Activated naive CD4-positive, alpha-beta T cell treated with anti-CD3 and anti-CD28 coated beads, Interleukin-2, amount 10 ng/mL, durations not matched to agents 7 days and 5 days (primary cell): ENCODE measurements at regions not wholly inside any gene's neighbourhood (a gene's known extent, or its start where the extent isn't known, plus 50 kb on each side); places are given as distances from the start of the nearest gene placed in this dataset.
A peak's percentile ranks its signal among the peaks of the same experiment; 100 is the strongest.

Experiments
- CTCF ChIA-PET: fragments of 350-600 bp; sonication (Branson Sonifier 250); formaldehyde crosslinking; loops from one replicate; lab custom pipeline; 2021; ENCODE audit warnings: antibody characterized with exemption; lab: Charles Lee
- DNase-seq: peaks from one replicate; pipeline ENCODE4 v3.0.0-alpha.2; 2020
- H3K27ac Mint-ChIP-seq: one replicate; pipeline ENCODE4 v1.8.0; 2021; ENCODE audit warnings: mild to moderate bottlenecking, moderate library complexity, mixed read lengths
- H3K27me3 Mint-ChIP-seq: one replicate; pipeline ENCODE4 v1.8.0; 2021; ENCODE audit warnings: mild to moderate bottlenecking, mixed read lengths
- H3K36me3 Mint-ChIP-seq: one replicate; pipeline ENCODE4 v1.8.0; 2021; ENCODE audit warnings: mixed read lengths
- H3K4me1 Mint-ChIP-seq: one replicate; pipeline ENCODE4 v1.8.0; 2021; ENCODE audit warnings: mixed read lengths
- H3K4me3 Mint-ChIP-seq: one replicate; pipeline ENCODE4 v1.8.0; 2021; ENCODE audit warnings: mild to moderate bottlenecking, moderate library complexity, mixed read lengths
- H3K9me3 Mint-ChIP-seq: one replicate; pipeline ENCODE4 v1.8.0; 2021; ENCODE audit warnings: mixed read lengths

GRCh38 chr1:29958271-29958670 lies 721.9 kb downstream of the PTPRU start:
- Mint-ChIP-seq H3K9me3 (no peaks in the 10 kb centered on the region), H3K27ac (no peak overlapping the region), H3K4me1 (no peaks in the 10 kb centered on the region), H3K36me3 (no peaks in the 10 kb centered on the region), H3K27me3 (no peaks in the 10 kb centered on the region), H3K4me3 (no peak overlapping the region)
- CTCF ChIA-PET, result no interaction called here
- no peak for DNase-seq

GRCh38 chr1:29956349-29957030 lies 720.2 kb downstream of the PTPRU start:
- Mint-ChIP-seq H3K27ac (no peak overlapping the region), H3K4me3 (no peak overlapping the region), H3K9me3 (no peaks in the 10 kb centered on the region), H3K4me1 (no peaks in the 10 kb centered on the region), H3K27me3 (no peaks in the 10 kb centered on the region), H3K36me3 (no peaks in the 10 kb centered on the region)
- CTCF ChIA-PET, result no interaction called here
- no peak for DNase-seq

GRCh38 chr1:29954591-29954990 lies 718.3 kb downstream of the PTPRU start:
- Mint-ChIP-seq H3K9me3 (no peaks in the 10 kb centered on the region), H3K27ac (no peak overlapping the region), H3K36me3 (no peaks in the 10 kb centered on the region), H3K27me3 (no peaks in the 10 kb centered on the region), H3K4me1 (no peaks in the 10 kb centered on the region), H3K4me3 (no peak overlapping the region)
- CTCF ChIA-PET, result no interaction called here
- no peak for DNase-seq

GRCh38 chr1:29953961-29954360 lies 717.6 kb downstream of the PTPRU start:
- H3K27ac Mint-ChIP-seq, result no peak overlapping the region

GRCh38 chr1:29949676-29950075 lies 713.4 kb downstream of the PTPRU start:
- DNase-seq, result no peak
- Mint-ChIP-seq H3K27me3 (peaks cover 12% of the 10 kb centered on the region), H3K4me3 (no peak overlapping the region), H3K4me1 (no peaks in the 10 kb centered on the region), H3K9me3 (no peaks in the 10 kb centered on the region), H3K36me3 (no peaks in the 10 kb centered on the region), H3K27ac (no peak overlapping the region)
- CTCF ChIA-PET, result no interaction called here

More at GRCh38 chr1:29953961-29954360, 717.6 kb downstream of the PTPRU start:
- H3K4me3 Mint-ChIP-seq, result no peak overlapping the region
- no peak for DNase-seq
- CTCF ChIA-PET, result no interaction called here
- no peaks in the 10 kb centered on the region for H3K27me3 Mint-ChIP-seq
- no peaks in the 10 kb centered on the region for H3K4me1 Mint-ChIP-seq
- no peaks in the 10 kb centered on the region for H3K36me3 Mint-ChIP-seq
- H3K9me3 Mint-ChIP-seq, result no peaks in the 10 kb centered on the region

GRCh38 chr1:29948581-29948980 lies 712.3 kb downstream of the PTPRU start:
- peaks cover 12% of the 10 kb centered on the region for H3K27me3 Mint-ChIP-seq
- DNase-seq, result no peak
- no peaks in the 10 kb centered on the region for H3K9me3 Mint-ChIP-seq
- no peaks in the 10 kb centered on the region for H3K36me3 Mint-ChIP-seq
- CTCF ChIA-PET, result no interaction called here
- H3K27ac Mint-ChIP-seq, result no peak overlapping the region
- H3K4me3 Mint-ChIP-seq, result no peak overlapping the region
- H3K4me1 Mint-ChIP-seq, result no peaks in the 10 kb centered on the region

- DNase-seq, result no peak
- Mint-ChIP-seq H3K9me3 (no peaks in the 10 kb centered on the region), H3K4me3 (no peak overlapping the region), H3K36me3 (no peaks in the 10 kb centered on the region), H3K4me1 (no peaks in the 10 kb centered on the region), H3K27ac (peak overlapping the region; percentile 33), H3K27me3 (peaks cover 12% of the 10 kb centered on the region)
- CTCF ChIA-PET, result no interaction called here
Measured at GRCh38 chr1:29946057-29946456, 709.7 kb downstream of the PTPRU start.

GRCh38 chr1:29945426-29945825 lies 709.1 kb downstream of the PTPRU start:
- Mint-ChIP-seq H3K4me3 (no peak overlapping the region), H3K36me3 (no peaks in the 10 kb centered on the region), H3K9me3 (no peaks in the 10 kb centered on the region), H3K27ac (no peak overlapping the region), H3K4me1 (no peaks in the 10 kb centered on the region), H3K27me3 (peaks cover 12% of the 10 kb centered on the region)
- CTCF ChIA-PET, result no interaction called here
- no peak for DNase-seq

GRCh38 chr1:29944253-29944905 lies 708.1 kb downstream of the PTPRU start:
- Mint-ChIP-seq H3K27ac (no peak overlapping the region), H3K27me3 (peaks cover 16% of the 10 kb centered on the region), H3K4me1 (no peaks in the 10 kb centered on the region), H3K4me3 (no peak overlapping the region), H3K9me3 (no peaks in the 10 kb centered on the region), H3K36me3 (no peaks in the 10 kb centered on the region)
- DNase-seq, result no peak
- CTCF ChIA-PET, result no interaction called here

- Mint-ChIP-seq H3K4me3 (no peak overlapping the region), H3K27ac (no peak overlapping the region), H3K27me3 (peaks cover 12% of the 10 kb centered on the region), H3K9me3 (no peaks in the 10 kb centered on the region), H3K4me1 (no peaks in the 10 kb centered on the region), H3K36me3 (no peaks in the 10 kb centered on the region)
- DNase-seq, result no peak
- CTCF ChIA-PET, result no interaction called here
Measured at GRCh38 chr1:29943034-29943433, 706.7 kb downstream of the PTPRU start.

GRCh38 chr1:29939079-29939478 lies 702.8 kb downstream of the PTPRU start:
- no peak overlapping the region for H3K27ac Mint-ChIP-seq
- no peaks in the 10 kb centered on the region for H3K36me3 Mint-ChIP-seq
- no peaks in the 10 kb centered on the region for H3K9me3 Mint-ChIP-seq
- H3K4me1 Mint-ChIP-seq, result no peaks in the 10 kb centered on the region
- no peak overlapping the region for H3K4me3 Mint-ChIP-seq
- CTCF ChIA-PET, result no interaction called here
- peaks cover 3% of the 10 kb centered on the region for H3K27me3 Mint-ChIP-seq
- DNase-seq, result no peak

GRCh38 chr1:29937356-29937755 lies 701.0 kb downstream of the PTPRU start:
- Mint-ChIP-seq H3K4me1 (no peaks in the 10 kb centered on the region), H3K27ac (no peak overlapping the region), H3K27me3 (peaks cover 3% of the 10 kb centered on the region), H3K9me3 (no peaks in the 10 kb centered on the region), H3K4me3 (no peak overlapping the region), H3K36me3 (no peaks in the 10 kb centered on the region)
- no peak for DNase-seq
- CTCF ChIA-PET, result no interaction called here

GRCh38 chr1:29936031-29936544 lies 699.8 kb downstream of the PTPRU start:
- H3K4me1 Mint-ChIP-seq, result no peaks in the 10 kb centered on the region
- H3K36me3 Mint-ChIP-seq, result no peaks in the 10 kb centered on the region

GRCh38 chr1:29934255-29934772 lies 698.0 kb downstream of the PTPRU start:
- H3K36me3 Mint-ChIP-seq, result no peaks in the 10 kb centered on the region
- H3K27ac Mint-ChIP-seq, result no peak overlapping the region
- no peak for DNase-seq
- peaks cover 7% of the 10 kb centered on the region for H3K27me3 Mint-ChIP-seq
- H3K4me1 Mint-ChIP-seq, result no peaks in the 10 kb centered on the region
- H3K9me3 Mint-ChIP-seq, result no peaks in the 10 kb centered on the region
- CTCF ChIA-PET, result no interaction called here
- no peak overlapping the region for H3K4me3 Mint-ChIP-seq

More at GRCh38 chr1:29936031-29936544, 699.8 kb downstream of the PTPRU start:
- Mint-ChIP-seq H3K9me3 (no peaks in the 10 kb centered on the region), H3K27ac (no peak overlapping the region), H3K4me3 (no peak overlapping the region), H3K27me3 (peaks cover 3% of the 10 kb centered on the region)
- CTCF ChIA-PET, result no interaction called here
- DNase-seq, result no peak

- CTCF ChIA-PET, result no interaction called here
- no peak for DNase-seq
- H3K36me3 Mint-ChIP-seq, result no peaks in the 10 kb centered on the region
- no peak overlapping the region for H3K27ac Mint-ChIP-seq
- no peak overlapping the region for H3K4me3 Mint-ChIP-seq
- H3K27me3 Mint-ChIP-seq, result peaks cover 7% of the 10 kb centered on the region
- no peaks in the 10 kb centered on the region for H3K9me3 Mint-ChIP-seq
- no peaks in the 10 kb centered on the region for H3K4me1 Mint-ChIP-seq
Measured at GRCh38 chr1:29933067-29933466, 696.7 kb downstream of the PTPRU start.
